NCI-H2227 (cell line): ENCODE measurements at regions not wholly inside any gene's neighbourhood (a gene's known extent, or its start where the extent isn't known, plus 50 kb on each side); places are given as distances from the start of the nearest gene placed in this dataset.

ENCODE experiments used
- DNase-seq: peaks from one replicate; lab custom pipeline; 2025; ENCODE audit not compliant: unreplicated experiment; lab: John Stamatoyannopoulos, UW

- no peak for DNase-seq
Observed at GRCh38 chr15:95869920-95870319, 460.6 kb upstream of the NR2F2 start.

- DNase-seq, result no peak
Observed at GRCh38 chr15:95872366-95872771, 458.1 kb upstream of the NR2F2 start.

- DNase-seq, result no peak
Observed at GRCh38 chr15:95874637-95875036, 455.9 kb upstream of the NR2F2 start.

GRCh38 chr15:95875121-95875643, 455.3 kb upstream of the NR2F2 start:
- no peak for DNase-seq

DNA sequence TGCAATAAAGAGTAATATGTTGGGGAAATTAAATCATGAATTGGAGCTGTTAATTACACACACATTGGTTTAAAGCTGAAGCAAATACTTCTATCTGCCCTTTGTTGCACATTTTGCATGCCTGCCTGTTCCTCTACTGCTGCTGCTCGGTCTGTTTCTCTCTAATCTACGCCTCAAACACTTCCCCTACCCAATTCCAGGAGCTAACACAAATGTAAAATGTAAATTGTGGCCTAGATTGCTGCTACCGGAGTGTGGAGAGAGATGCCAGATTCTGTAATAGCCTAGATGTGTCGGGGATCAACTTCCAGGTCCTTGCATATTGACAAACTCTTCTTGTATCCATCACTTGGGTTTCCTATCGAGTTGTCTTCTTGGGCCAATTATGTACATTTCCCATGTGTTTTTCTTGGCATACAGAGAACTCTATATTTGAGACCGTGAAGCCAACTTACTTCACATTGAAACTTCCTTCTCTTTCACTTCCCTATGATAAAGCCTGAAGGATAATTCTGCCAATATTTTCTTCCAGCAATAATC, 450.4 kb upstream of the NR2F2 start:
- DNase-seq, result no peak

GRCh38 chr15:95880630-95881029, 449.9 kb upstream of the NR2F2 start:
- no peak for DNase-seq

DNA sequence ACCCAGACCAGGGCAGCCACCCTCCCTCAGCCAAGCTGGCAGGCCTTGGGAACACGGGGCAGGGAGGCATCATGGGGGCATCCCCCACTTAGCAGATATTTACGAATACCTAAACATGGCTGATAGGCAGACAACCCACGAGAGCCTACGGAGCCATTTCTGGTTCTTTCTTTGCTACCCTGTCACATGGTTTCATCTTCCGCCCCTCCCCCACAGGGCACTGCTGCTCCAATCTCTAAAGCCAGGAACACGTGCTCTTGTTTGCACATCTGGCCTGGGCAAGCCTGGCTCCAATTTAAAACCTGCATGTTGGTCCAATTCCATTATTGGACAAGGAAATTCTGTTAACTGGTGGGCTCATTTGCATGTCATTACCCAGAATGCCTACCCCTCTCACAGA, 447.4 kb upstream of the NR2F2 start:
- no peak for DNase-seq

DNA sequence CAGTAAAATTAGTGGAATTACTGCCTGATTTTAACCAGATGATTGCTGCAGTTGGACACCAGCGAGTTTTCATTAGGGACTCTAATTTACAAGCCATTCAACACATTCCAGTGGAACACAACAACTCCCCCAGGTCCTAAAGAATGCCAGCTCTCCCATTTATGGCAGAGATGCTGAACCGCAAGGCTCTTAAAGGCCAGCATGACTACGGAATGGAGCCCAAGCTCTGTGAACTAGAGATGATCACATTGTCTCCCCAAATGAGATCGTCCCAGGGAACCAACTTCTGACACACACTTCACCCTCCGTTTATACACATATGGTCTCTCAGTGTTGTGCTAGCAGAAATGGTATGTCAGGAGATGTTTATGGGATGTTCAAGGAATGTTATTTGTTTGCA, 446.2 kb upstream of the NR2F2 start:
- DNase-seq, result no peak

DNA sequence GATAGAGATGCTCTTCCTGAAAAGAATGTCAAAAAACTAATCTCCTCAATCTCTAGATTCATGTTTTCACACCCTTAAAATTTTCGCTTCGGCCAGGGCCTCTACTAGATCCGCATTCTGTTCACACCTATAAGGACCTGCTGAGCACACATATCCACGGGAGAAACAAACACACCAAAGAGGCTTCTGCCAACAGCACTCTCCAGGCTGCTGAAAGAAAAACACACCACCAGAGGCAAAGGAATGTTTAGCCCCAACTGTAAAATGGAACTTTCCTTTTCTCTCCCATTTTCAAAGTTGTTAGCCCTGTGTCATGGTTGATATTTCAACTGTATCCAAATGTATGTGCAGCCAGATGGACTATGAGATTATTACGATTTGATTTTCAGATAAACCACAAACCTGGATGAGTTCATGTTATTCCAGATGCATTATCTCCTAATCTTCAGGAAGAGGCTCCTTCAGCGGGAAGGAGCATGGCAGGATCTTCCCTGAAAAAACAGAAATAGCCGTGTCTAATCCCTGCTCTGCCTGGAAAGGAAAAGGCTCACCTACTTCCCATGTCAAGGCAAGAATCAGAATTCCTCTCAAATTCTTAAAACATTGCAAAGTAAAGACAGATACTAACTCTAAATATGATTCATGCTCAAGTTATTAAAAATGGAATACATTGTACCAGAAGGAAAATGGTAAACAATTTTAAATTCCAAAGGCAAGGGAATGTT, 442.7 kb upstream of the NR2F2 start:
- no peak for DNase-seq

DNA sequence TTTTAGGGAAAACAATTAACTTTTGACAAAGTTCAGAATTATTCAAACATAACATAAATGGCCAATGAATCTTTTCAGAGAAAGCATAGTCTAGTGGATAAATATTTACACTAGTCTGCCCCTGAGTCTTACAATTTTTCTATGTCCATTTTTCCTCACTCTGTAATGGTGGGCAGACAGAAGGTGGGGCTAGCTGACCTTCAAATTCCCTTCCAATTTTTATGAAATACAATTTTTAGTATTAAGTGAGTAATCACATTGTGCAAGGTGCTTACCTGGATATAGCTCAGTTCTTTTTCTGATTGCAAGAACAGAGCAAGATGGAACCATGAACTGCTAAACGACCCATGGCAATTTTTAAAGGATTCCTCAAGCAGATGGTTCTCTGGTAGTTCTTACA, 441.7 kb upstream of the NR2F2 start:
- DNase-seq, result no peak

GRCh38 chr15:95894407-95894956, 436.0 kb upstream of the NR2F2 start:
- no peak for DNase-seq

DNA sequence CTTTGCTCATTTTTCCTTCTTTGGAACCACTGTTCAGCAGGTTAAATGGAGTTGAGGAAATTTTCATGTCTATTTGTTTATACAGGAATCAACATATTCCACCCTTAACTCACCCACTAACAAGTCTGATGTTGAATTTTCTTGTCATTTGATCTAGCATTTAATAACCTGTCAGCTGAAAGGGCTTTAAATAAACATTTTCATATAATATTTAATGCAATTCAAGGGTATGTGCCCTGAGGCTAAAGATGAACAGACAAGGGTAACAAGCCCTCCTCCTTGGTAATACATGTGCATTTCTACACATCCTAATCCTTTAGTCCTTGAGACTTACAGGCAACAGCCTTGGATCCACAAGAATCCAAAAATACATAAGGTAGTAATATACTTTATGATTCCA, 435.0 kb upstream of the NR2F2 start:
- no peak for DNase-seq

DNA sequence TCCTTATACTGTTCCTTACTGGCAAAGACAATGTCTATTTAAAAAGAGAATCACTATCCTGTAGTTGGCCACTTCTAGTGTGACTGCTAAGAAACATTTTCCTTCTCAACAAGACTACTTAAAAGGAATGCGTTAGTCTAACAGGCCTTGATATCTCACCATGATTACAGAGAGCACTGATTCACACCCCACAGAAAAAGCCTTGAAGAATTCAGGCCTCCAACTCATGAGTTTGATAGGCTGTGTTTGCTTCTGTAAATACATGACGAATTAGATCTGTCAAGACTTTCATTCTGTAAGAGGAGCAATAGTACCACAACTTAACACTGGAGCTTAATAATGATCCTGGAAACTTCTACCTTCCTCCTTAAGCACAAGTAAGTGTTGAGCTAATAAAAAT, 432.8 kb upstream of the NR2F2 start:
- DNase-seq, result no peak

DNA sequence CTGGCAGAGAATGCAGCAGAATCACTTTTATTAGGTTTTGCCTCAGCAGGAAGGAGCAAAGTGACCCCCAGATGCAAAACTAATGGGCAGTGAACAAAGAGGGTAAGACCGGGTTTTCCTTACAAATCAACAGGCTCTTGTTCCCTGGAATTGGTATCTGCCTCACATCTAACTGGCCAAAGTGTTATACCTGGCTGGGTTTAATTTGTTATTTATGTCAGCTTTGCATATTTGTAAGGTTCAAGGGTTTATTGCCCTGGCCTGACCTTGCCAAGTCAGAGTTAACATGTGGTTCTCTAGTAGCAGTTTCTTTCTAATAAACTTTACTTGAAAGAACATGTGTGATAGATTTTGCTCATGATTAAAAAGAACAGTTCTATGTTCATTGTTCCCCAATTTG, 431.7 kb upstream of the NR2F2 start:
- DNase-seq, result no peak

GRCh38 chr15:95901271-95901670, 429.2 kb upstream of the NR2F2 start:
- DNase-seq, result no peak

DNA sequence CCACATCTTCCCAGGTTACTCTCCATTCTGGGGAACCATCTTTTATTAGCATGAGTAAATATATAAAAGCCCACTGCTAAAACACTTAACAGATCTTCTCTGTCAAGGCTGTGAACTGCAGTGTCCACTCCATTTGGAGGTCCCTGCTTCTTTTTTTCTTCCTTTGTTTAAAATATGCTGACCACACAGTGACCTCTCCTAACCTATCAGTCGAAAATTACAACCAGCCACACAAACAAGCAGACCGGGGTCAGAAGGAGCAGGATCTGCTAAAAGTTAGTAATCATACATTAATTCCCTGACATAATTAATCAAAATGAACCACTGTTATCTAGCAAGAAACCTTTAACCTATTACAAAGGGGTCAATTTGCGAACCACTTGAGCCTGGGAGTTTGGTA, 427.9 kb upstream of the NR2F2 start:
- no peak for DNase-seq

GRCh38 chr15:95903352-95903751, 427.1 kb upstream of the NR2F2 start:
- DNase-seq, result no peak

- no peak for DNase-seq
Observed at GRCh38 chr15:95910643-95911212, 419.8 kb upstream of the NR2F2 start.

DNA sequence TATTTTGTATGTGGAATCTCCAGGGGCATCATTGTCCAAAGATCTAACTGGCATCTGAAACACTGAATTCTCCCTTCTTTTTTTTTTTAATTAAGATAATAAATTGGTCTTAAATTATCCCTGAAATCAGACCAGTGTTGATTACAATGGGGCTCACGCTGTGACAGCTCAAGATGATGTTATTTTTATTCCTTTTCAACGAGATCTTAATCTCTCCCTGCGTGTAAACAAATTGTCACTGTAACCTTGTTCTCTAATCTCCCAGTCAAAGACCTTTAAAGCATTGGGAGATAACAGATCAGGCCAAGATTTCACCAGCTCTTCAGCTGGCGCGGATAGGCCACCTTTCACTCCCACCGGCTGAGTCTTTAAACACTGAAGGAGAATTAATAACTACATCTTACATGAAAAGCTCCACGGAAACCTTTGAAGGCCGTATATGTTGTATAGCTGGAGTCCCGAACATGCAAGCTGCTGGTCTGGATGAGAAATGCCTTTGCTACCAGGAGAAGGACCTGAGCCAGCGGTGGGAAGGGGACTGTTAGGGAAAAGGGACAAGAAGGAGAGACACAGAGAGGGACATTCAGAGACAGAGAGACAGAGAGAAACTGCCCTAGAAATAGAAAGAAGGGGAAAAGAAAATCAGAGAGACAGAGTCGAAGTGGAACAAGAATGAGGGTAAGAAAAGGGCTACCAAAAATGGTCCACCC, 418.8 kb upstream of the NR2F2 start:
- no peak for DNase-seq

DNA sequence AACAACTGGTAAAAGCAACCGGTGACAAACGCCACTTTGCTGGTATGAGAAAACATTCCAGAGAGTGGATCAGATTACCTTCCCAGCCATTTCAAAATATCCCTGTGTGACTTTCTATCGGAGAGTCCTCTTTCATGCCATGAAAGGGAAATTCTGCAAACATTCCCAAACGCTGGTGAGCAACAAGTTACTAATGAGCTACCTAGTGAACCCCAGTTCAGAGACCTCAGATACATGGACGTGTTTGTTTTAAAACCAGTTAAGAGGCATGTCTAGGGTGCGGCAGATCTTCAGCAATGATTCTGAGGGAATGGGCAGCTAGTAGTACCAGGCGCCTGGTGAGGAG, 418.2 kb upstream of the NR2F2 start:
- no peak for DNase-seq

DNA sequence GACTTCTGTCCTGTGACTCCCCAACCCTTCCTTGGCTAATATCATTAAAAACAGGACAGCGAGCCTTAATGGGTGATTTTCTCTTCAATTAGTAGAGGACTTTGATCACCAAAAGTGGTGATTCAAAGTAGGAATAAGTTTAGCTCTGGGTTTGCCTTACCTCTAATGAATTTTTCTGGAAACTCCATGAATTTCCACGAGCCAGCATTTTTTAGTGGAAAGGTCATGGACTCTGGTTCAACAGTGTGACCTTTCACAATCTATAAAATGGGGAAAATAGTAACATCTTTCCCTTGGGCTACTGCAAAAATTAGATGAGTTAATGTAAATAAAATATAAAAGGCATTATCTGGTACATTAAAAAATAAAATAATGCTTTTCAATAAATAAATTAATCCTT, 417.8 kb upstream of the NR2F2 start:
- no peak for DNase-seq

GRCh38 chr15:95916568-95916967, 413.9 kb upstream of the NR2F2 start:
- DNase-seq, result no peak
